ENCODE measurements at regions not wholly inside any gene's neighbourhood (a gene's known extent, or its start where the extent isn't known, plus 50 kb on each side); places are given as distances from the start of the nearest gene placed in this dataset.

- TF ChIP-seq CTCF (IDR thresholded peaks at IDR 0.05; ENCODE audit: low read depth, low read length): no peak
- DNase-seq (ENCODE audit: low read depth in 2 of 2): no peak
- H3K4me3 ChIP-seq (replicated peaks in 1 of 2; ENCODE audit: low read depth in 2 of 2, low read length in 2 of 2): no peak overlapping the region
Observed at GRCh38 chr17:63366241-63366566, 79.9 kb downstream of the CYB561 start.

- peak; percentile 52 to 71 for DNase-seq (ENCODE audit: low read depth in 2 of 2)
- no peak overlapping the region for H3K4me3 ChIP-seq (replicated peaks in 1 of 2; ENCODE audit: low read depth in 2 of 2, low read length in 2 of 2)
- TF ChIP-seq CTCF (IDR thresholded peaks at IDR 0.05; ENCODE audit: low read depth, low read length): no peak
Observed at GRCh38 chr17:63369233-63369632, 76.9 kb downstream of the CYB561 start.

GRCh38 chr17:63370696-63371095 lies 75.4 kb downstream of the CYB561 start:
- no peak overlapping the region for H3K4me3 ChIP-seq (replicated peaks in 1 of 2; ENCODE audit: low read depth in 2 of 2, low read length in 2 of 2)
- no peak for DNase-seq (ENCODE audit: low read depth in 2 of 2)
- no peak for TF ChIP-seq CTCF (IDR thresholded peaks at IDR 0.05; ENCODE audit: low read depth, low read length)

- TF ChIP-seq CTCF (IDR thresholded peaks at IDR 0.05; ENCODE audit: low read depth, low read length): no peak
- H3K4me3 ChIP-seq (replicated peaks in 1 of 2; ENCODE audit: low read depth in 2 of 2, low read length in 2 of 2): no peak overlapping the region
- no peak for DNase-seq (ENCODE audit: low read depth in 2 of 2)
Observed at GRCh38 chr17:63376949-63377348, 69.2 kb downstream of the CYB561 start.

GRCh38 chr17:63378411-63379375 lies 67.4 kb downstream of the CYB561 start:
- no peak overlapping the region for H3K4me3 ChIP-seq (replicated peaks in 1 of 2; ENCODE audit: low read depth in 2 of 2, low read length in 2 of 2)
- DNase-seq (ENCODE audit: low read depth in 2 of 2): peak in 1 of 2 donors; percentile 49
- no peak for TF ChIP-seq CTCF (IDR thresholded peaks at IDR 0.05; ENCODE audit: low read depth, low read length)

- no peak overlapping the region for H3K4me3 ChIP-seq (replicated peaks in 1 of 2; ENCODE audit: low read depth in 2 of 2, low read length in 2 of 2)
- DNase-seq (ENCODE audit: low read depth in 2 of 2): no peak
- TF ChIP-seq CTCF (IDR thresholded peaks at IDR 0.05; ENCODE audit: low read depth, low read length): no peak
Observed at GRCh38 chr17:63379636-63380035, 66.5 kb downstream of the CYB561 start.
